ENCODE measurements at regions not wholly inside any gene's neighbourhood (a gene's known extent, or its start where the extent isn't known, plus 50 kb on each side); places are given as distances from the start of the nearest gene placed in this dataset.

- no peak for TF ChIP-seq CTCF (conservative IDR thresholded peaks at IDR 0.05; ENCODE audit: low read depth, low read length)
Observed at GRCh38 chr22:22156348-22156715, 88.3 kb upstream of the VPREB1 start.

GRCh38 chr22:22155607-22156006 is 89.0 kb upstream of the VPREB1 start:
- no peak for DNase-seq (ENCODE audit: low read depth)
- no peak for TF ChIP-seq CTCF (conservative IDR thresholded peaks at IDR 0.05; ENCODE audit: low read depth, low read length)

More at GRCh38 chr22:22156348-22156715, 88.3 kb upstream of the VPREB1 start:
- H3K4me3 ChIP-seq (ENCODE audit: low read depth, low read length), result no peak overlapping the region
- DNase-seq (ENCODE audit: low read depth), result no peak

GRCh38 chr22:22155146-22155545 is 89.4 kb upstream of the VPREB1 start:
- no peak overlapping the region for H3K4me3 ChIP-seq (ENCODE audit: low read depth, low read length)
- no peak for TF ChIP-seq CTCF (conservative IDR thresholded peaks at IDR 0.05; ENCODE audit: low read depth, low read length)
- no peak for DNase-seq (ENCODE audit: low read depth)

More at GRCh38 chr22:22155607-22156006, 89.0 kb upstream of the VPREB1 start:
- H3K4me3 ChIP-seq (ENCODE audit: low read depth, low read length), result no peak overlapping the region

- TF ChIP-seq CTCF (conservative IDR thresholded peaks at IDR 0.05; ENCODE audit: low read depth, low read length), result no peak
- no peak for DNase-seq (ENCODE audit: low read depth)
- no peak overlapping the region for H3K4me3 ChIP-seq (ENCODE audit: low read depth, low read length)
Observed at GRCh38 chr22:22154040-22154439, 90.5 kb upstream of the VPREB1 start.

- no peak overlapping the region for H3K4me3 ChIP-seq (ENCODE audit: low read depth, low read length)
- DNase-seq (ENCODE audit: low read depth), result no peak
- no peak for TF ChIP-seq CTCF (conservative IDR thresholded peaks at IDR 0.05; ENCODE audit: low read depth, low read length)
Observed at GRCh38 chr22:22151308-22151707, 93.3 kb upstream of the VPREB1 start.

- no peak for TF ChIP-seq CTCF (conservative IDR thresholded peaks at IDR 0.05; ENCODE audit: low read depth, low read length)
- no peak for DNase-seq (ENCODE audit: low read depth)
- no peak overlapping the region for H3K4me3 ChIP-seq (ENCODE audit: low read depth, low read length)
Observed at GRCh38 chr22:22150457-22150856, 94.1 kb upstream of the VPREB1 start.

GRCh38 chr22:22148905-22149304 is 95.7 kb upstream of the VPREB1 start:
- no peak for DNase-seq (ENCODE audit: low read depth)
- no peak overlapping the region for H3K4me3 ChIP-seq (ENCODE audit: low read depth, low read length)
- no peak for TF ChIP-seq CTCF (conservative IDR thresholded peaks at IDR 0.05; ENCODE audit: low read depth, low read length)
